Mesenchymal stem cell (in vitro differentiated cells and primary cell): ENCODE measurements at regions not wholly inside any gene's neighbourhood (a gene's known extent, or its start where the extent isn't known, plus 50 kb on each side); places are given as distances from the start of the nearest gene placed in this dataset.
"Not testable (repeated sequence)": the region's sequence is repeated elsewhere in the genome, so short reads cannot be mapped to it uniquely, and the experiment has no call there.

ENCODE experiments used
- DNase-seq: peaks from one replicate; pipeline ENCODE4 v3.0.0-alpha.2; 2013
- H2AFZ ChIP-seq: one replicate; pipeline ENCODE4 v1.6.1; 2013; ENCODE audit warnings: low read depth, mild to moderate bottlenecking, control low read depth, inconsistent platforms, low read length, moderate library complexity
- H2AK5ac ChIP-seq: 2 replicates; pipeline ENCODE4 v1.6.1; 2013; ENCODE audit warnings: low read length, moderate library complexity, mild to moderate bottlenecking, inconsistent platforms; ENCODE audit not compliant: severe bottlenecking
- H2BK120ac ChIP-seq: one replicate; pipeline ENCODE4 v1.6.1; 2013; ENCODE audit warnings: low read depth, mild to moderate bottlenecking, inconsistent platforms, low read length, moderate library complexity
- H2BK12ac ChIP-seq, 2 experiments: one replicate each; pipeline ENCODE4 v1.6.1; 2013; ENCODE audit warnings: inconsistent platforms in 2 of 2, low read length in 2 of 2, mild to moderate bottlenecking in 2 of 2, moderate library complexity in 2 of 2, control low read depth in 1 of 2
- H2BK15ac ChIP-seq: one replicate; pipeline ENCODE4 v1.6.1; 2013; ENCODE audit warnings: mild to moderate bottlenecking, low read depth, inconsistent platforms; ENCODE audit not compliant: poor library complexity, severe bottlenecking
- H2BK5ac ChIP-seq: 2 replicates; pipeline ENCODE4 v1.6.1; 2013; ENCODE audit warnings: low read depth, mild to moderate bottlenecking, low read length, control low read depth, inconsistent platforms; ENCODE audit not compliant: poor library complexity, severe bottlenecking
- H3K14ac ChIP-seq, 2 experiments: one replicate each; pipeline ENCODE4 v1.6.1; 2013; ENCODE audit warnings: inconsistent platforms in 2 of 2, low read length in 2 of 2, control low read depth in 1 of 2, mild to moderate bottlenecking in 1 of 2, moderate library complexity in 1 of 2
- H3K18ac ChIP-seq, 2 experiments: one replicate each; pipeline ENCODE4 v1.6.1; 2013; ENCODE audit warnings: inconsistent platforms in 2 of 2, low read length in 2 of 2, control low read depth in 1 of 2, low read depth in 1 of 2, mild to moderate bottlenecking in 1 of 2
- H3K23ac ChIP-seq, 2 experiments: one replicate each; pipeline ENCODE4 v1.6.1; 2013; ENCODE audit warnings: inconsistent platforms in 2 of 2, low read length in 2 of 2, mild to moderate bottlenecking in 2 of 2, moderate library complexity in 2 of 2, control low read depth in 1 of 2
- H3K27ac ChIP-seq: 2 replicates; pipeline ENCODE4 v1.5.1; 2013; ENCODE audit warnings: mild to moderate bottlenecking, moderate library complexity, low read length, control low read depth, inconsistent platforms; ENCODE audit not compliant: poor library complexity, severe bottlenecking
- H3K27me3 ChIP-seq, 2 experiments: 2 replicates each; pipeline versions ENCODE4 v1.6.1 to v1.7.0; 2013; ENCODE audit warnings: low read length in 2 of 2, mild to moderate bottlenecking in 2 of 2, moderate library complexity in 2 of 2, control low read depth in 1 of 2, inconsistent platforms in 1 of 2; ENCODE audit not compliant: control insufficient read depth in 1 of 2, insufficient read depth in 1 of 2
- H3K36me3 ChIP-seq, 2 experiments: 2 replicates each; pipeline versions ENCODE4 v1.6.1 to v1.7.0; 2013; ENCODE audit warnings: low read length in 2 of 2, control low read depth in 1 of 2, inconsistent platforms in 1 of 2, low read depth in 1 of 2, mild to moderate bottlenecking in 1 of 2; ENCODE audit not compliant: insufficient read depth in 2 of 2, control insufficient read depth in 1 of 2
- H3K4ac ChIP-seq, 2 experiments: one replicate each; pipeline ENCODE4 v1.6.1; 2013; ENCODE audit warnings: inconsistent platforms in 2 of 2, low read length in 2 of 2, mild to moderate bottlenecking in 2 of 2, moderate library complexity in 2 of 2, control low read depth in 1 of 2, low read depth in 1 of 2
- H3K4me1 ChIP-seq: 2 replicates; pipeline ENCODE4 v1.6.1; 2013; ENCODE audit warnings: low read depth, low read length, control low read depth; ENCODE audit not compliant: control insufficient read depth, insufficient read depth
- H3K4me2 ChIP-seq: 2 replicates; pipeline ENCODE4 v1.6.1; 2013; ENCODE audit warnings: low read length, mild to moderate bottlenecking, inconsistent platforms; ENCODE audit not compliant: poor library complexity, severe bottlenecking
- H3K4me3 ChIP-seq, 2 experiments: 2 replicates each; pipeline versions ENCODE4 v1.5.1 to v1.7.0; 2013; ENCODE audit warnings: low read length in 2 of 2, mild to moderate bottlenecking in 2 of 2, control low read depth in 1 of 2, low read depth in 1 of 2; ENCODE audit not compliant: insufficient read depth in 1 of 2
- H3K79me1 ChIP-seq: replicated peaks from 2 replicates; pipeline ENCODE4 v1.6.1; 2013; ENCODE audit warnings: mild to moderate bottlenecking, control low read depth, low read length, inconsistent platforms; ENCODE audit not compliant: poor library complexity, severe bottlenecking
- H3K9ac ChIP-seq: 2 replicates; pipeline ENCODE4 v1.7.0; 2013; ENCODE audit warnings: mild to moderate bottlenecking, low read length, moderate library complexity
- H3K9me3 ChIP-seq: 2 replicates; pipeline ENCODE4 v1.7.0; 2013; ENCODE audit warnings: mild to moderate bottlenecking, low read length; ENCODE audit not compliant: control insufficient read depth
- H4K8ac ChIP-seq: one replicate; pipeline ENCODE4 v1.6.1; 2013; ENCODE audit warnings: inconsistent platforms, mild to moderate bottlenecking, low read length, moderate library complexity
- H4K91ac ChIP-seq: one replicate; pipeline ENCODE4 v1.6.1; 2013; ENCODE audit warnings: mild to moderate bottlenecking, low read length, inconsistent platforms
- WGBS: methylation state at CpG from one replicate; pipeline ENCODE4 v1.1.7; 2013; ENCODE audit warnings: mixed read lengths; 5-methylcytosine and 5-hydroxymethylcytosine counted together

- H3K36me3 ChIP-seq, result peaks cover 0 to 37% of the 10 kb centered on the region in 2 experiments
- H3K9me3 ChIP-seq, H3K4me2 ChIP-seq, DNase-seq, H2BK15ac ChIP-seq, H3K18ac ChIP-seq, H2BK12ac ChIP-seq, H2BK120ac ChIP-seq, H3K4me3 ChIP-seq, H2AK5ac ChIP-seq, H3K14ac ChIP-seq, H2BK5ac ChIP-seq, H3K23ac ChIP-seq, H3K4me1 ChIP-seq, H3K27me3 ChIP-seq, H3K4ac ChIP-seq, H4K8ac ChIP-seq, H3K9ac ChIP-seq, H3K27ac ChIP-seq, H2AFZ ChIP-seq: not testable (repeated sequence)
- peak within 1 kb of the TSS; percentile 39 for H4K91ac ChIP-seq
- 97% methylated on average over 6 of the region's 12 CpGs for WGBS
- H3K79me1 ChIP-seq, result peaks cover 45% of the 10 kb centered on the region
Observed at GRCh38 chr17:445839-446238, 93.2 kb upstream of the RPH3AL start, which contains the start of gene RFLNB. TSS of gene RFLNB (minus strand) at chr17:445939.

GRCh38 chr17:444879-445454, 92.4 kb upstream of the RPH3AL start:
- H4K8ac ChIP-seq, result no peak overlapping the region
- no peak overlapping the region for H3K4me2 ChIP-seq
- H2BK5ac ChIP-seq, result no peak overlapping the region
- no peak for DNase-seq
- no peak overlapping the region for H2BK15ac ChIP-seq
- H3K27ac ChIP-seq, result no peak overlapping the region
- peaks cover 45% of the 10 kb centered on the region for H3K79me1 ChIP-seq
- no peak overlapping the region for H3K14ac ChIP-seq
- 98% methylated on average over 4 of the region's 7 CpGs for WGBS
- no peak overlapping the region for H3K4me3 ChIP-seq
- no peak overlapping the region for H3K18ac ChIP-seq
- H3K27me3 ChIP-seq, result no peaks in the 10 kb centered on the region
- H2BK120ac ChIP-seq, result no peak overlapping the region
- H3K9me3 ChIP-seq, result no peaks in the 10 kb centered on the region
- H3K9ac ChIP-seq, result no peak overlapping the region
- no peak overlapping the region for H2BK12ac ChIP-seq
- peaks cover 0 to 41% of the 10 kb centered on the region in 2 experiments for H3K36me3 ChIP-seq
- no peak overlapping the region for H2AFZ ChIP-seq
- H2AK5ac ChIP-seq, result no peak overlapping the region
- H3K4me1 ChIP-seq, result peaks cover 5% of the 10 kb centered on the region
- no peak overlapping the region for H4K91ac ChIP-seq
- H3K4ac ChIP-seq, result no peak overlapping the region
- no peak overlapping the region for H3K23ac ChIP-seq

- no peak for DNase-seq
- Histone ChIP-seq H3K9ac (no peak overlapping the region), H3K4ac (no peak overlapping the region), H4K91ac (no peak overlapping the region), H3K27ac (no peak overlapping the region), H2BK15ac (no peak overlapping the region), H2BK12ac (no peak overlapping the region), H3K27me3 (no peaks in the 10 kb centered on the region), H2BK5ac (no peak overlapping the region), H3K23ac (no peak overlapping the region), H2AK5ac (no peak overlapping the region), H3K4me3 (no peak overlapping the region), H2BK120ac (no peak overlapping the region), H3K14ac (no peak overlapping the region), H3K9me3 (no peaks in the 10 kb centered on the region), H3K18ac (no peak overlapping the region), H2AFZ (no peak overlapping the region), H3K4me1 (peaks cover 5% of the 10 kb centered on the region), H3K79me1 (peaks cover 46% of the 10 kb centered on the region), H3K36me3 (peaks cover 0 to 45% of the 10 kb centered on the region in 2 experiments), H3K4me2 (no peak overlapping the region), H4K8ac (no peak overlapping the region)
- 99% methylated on average over 30 of the region's 30 CpGs for WGBS
Observed at GRCh38 chr17:443109-443508, 90.5 kb upstream of the RPH3AL start.

GRCh38 chr17:441155-441950, 88.7 kb upstream of the RPH3AL start:
- H3K27ac ChIP-seq, result no peak overlapping the region
- H3K9me3 ChIP-seq, result no peaks in the 10 kb centered on the region
- no peak for DNase-seq
- H4K8ac ChIP-seq, result no peak overlapping the region
- peaks cover 32% of the 10 kb centered on the region for H3K79me1 ChIP-seq
- H3K4me3 ChIP-seq, result no peak overlapping the region
- no peaks in the 10 kb centered on the region for H3K27me3 ChIP-seq
- peaks cover 0 to 41% of the 10 kb centered on the region in 2 experiments for H3K36me3 ChIP-seq
- H4K91ac ChIP-seq, result no peak overlapping the region
- H2BK5ac ChIP-seq, result no peak overlapping the region
- no peak overlapping the region for H2AFZ ChIP-seq
- H2BK120ac ChIP-seq, result no peak overlapping the region
- H2AK5ac ChIP-seq, result no peak overlapping the region
- no peak overlapping the region for H3K23ac ChIP-seq
- 95% methylated on average over 38 of the region's 41 CpGs for WGBS
- H2BK12ac ChIP-seq, result no peak overlapping the region
- no peak overlapping the region for H3K18ac ChIP-seq
- peak overlapping the region in 1 of 2 experiments; percentile 91 for H3K14ac ChIP-seq
- no peak overlapping the region for H3K4me2 ChIP-seq
- H3K9ac ChIP-seq, result no peak overlapping the region
- H3K4me1 ChIP-seq, result peaks cover 5% of the 10 kb centered on the region
- no peak overlapping the region for H3K4ac ChIP-seq
- H2BK15ac ChIP-seq, result no peak overlapping the region
